Left kidney (tissue), 1 donor: ENCODE measurements at regions not wholly inside any gene's neighbourhood (a gene's known extent, or its start where the extent isn't known, plus 50 kb on each side); places are given as distances from the start of the nearest gene placed in this dataset.

Source experiments
- DNase-seq: peaks from one replicate; pipeline ENCODE4 v3.0.0-alpha.2; 2013

- DNase-seq, result no peak
Observed at GRCh38 chr6:124877468-124877867, 84.8 kb upstream of the RNF217 start.

- DNase-seq, result no peak
Observed at GRCh38 chr6:124879110-124879991, 82.9 kb upstream of the RNF217 start.

GRCh38 chr6:124879992-124880355 lies 82.3 kb upstream of the RNF217 start:
- no peak for DNase-seq

- peak; percentile 32 for DNase-seq
Observed at GRCh38 chr6:124881898-124882578, 80.2 kb upstream of the RNF217 start.

GRCh38 chr6:124882579-124883393 lies 79.5 kb upstream of the RNF217 start:
- DNase-seq, result no peak

GRCh38 chr6:124885171-124885570 lies 77.1 kb upstream of the RNF217 start:
- DNase-seq, result no peak

GRCh38 chr6:124887872-124888580 lies 74.2 kb upstream of the RNF217 start:
- DNase-seq, result no peak

- peak; percentile 41 for DNase-seq
Observed at GRCh38 chr6:124888581-124889371, 73.5 kb upstream of the RNF217 start.

- DNase-seq, result no peak
Observed at GRCh38 chr6:124901084-124901483, 61.2 kb upstream of the RNF217 start.

GRCh38 chr6:124903797-124904196 lies 58.4 kb upstream of the RNF217 start:
- DNase-seq, result no peak

GRCh38 chr6:124907596-124907995 lies 54.6 kb upstream of the RNF217 start:
- DNase-seq, result no peak
